Loucy (cell line): ENCODE measurements at regions not wholly inside any gene's neighbourhood (a gene's known extent, or its start where the extent isn't known, plus 50 kb on each side); places are given as distances from the start of the nearest gene placed in this dataset.

Source experiments
- EZH2phosphoT487 ChIP-seq: fragments of 200-600 bp; IDR thresholded peaks from 2 replicates; pipeline ENCODE4 v1.6.1; 2018; ENCODE audit warnings: antibody characterized with exemption, mild to moderate bottlenecking, moderate library complexity, borderline replicate concordance
- TF ChIP-seq, protein P1 (sequence below): fragments of 200-600 bp; sonication (generic); conservative IDR thresholded peaks from 2 replicates; pipeline ENCODE4 v1.5.1; 2014; ENCODE audit warnings: mild to moderate bottlenecking, antibody characterized with exemption, low read length

GRCh38 chr14:97107760-97108159, 310.6 kb downstream of the VRK1 start:
- TF ChIP-seq, protein P1, sequence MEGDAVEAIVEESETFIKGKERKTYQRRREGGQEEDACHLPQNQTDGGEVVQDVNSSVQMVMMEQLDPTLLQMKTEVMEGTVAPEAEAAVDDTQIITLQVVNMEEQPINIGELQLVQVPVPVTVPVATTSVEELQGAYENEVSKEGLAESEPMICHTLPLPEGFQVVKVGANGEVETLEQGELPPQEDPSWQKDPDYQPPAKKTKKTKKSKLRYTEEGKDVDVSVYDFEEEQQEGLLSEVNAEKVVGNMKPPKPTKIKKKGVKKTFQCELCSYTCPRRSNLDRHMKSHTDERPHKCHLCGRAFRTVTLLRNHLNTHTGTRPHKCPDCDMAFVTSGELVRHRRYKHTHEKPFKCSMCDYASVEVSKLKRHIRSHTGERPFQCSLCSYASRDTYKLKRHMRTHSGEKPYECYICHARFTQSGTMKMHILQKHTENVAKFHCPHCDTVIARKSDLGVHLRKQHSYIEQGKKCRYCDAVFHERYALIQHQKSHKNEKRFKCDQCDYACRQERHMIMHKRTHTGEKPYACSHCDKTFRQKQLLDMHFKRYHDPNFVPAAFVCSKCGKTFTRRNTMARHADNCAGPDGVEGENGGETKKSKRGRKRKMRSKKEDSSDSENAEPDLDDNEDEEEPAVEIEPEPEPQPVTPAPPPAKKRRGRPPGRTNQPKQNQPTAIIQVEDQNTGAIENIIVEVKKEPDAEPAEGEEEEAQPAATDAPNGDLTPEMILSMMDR: no peak
- no peak for TF ChIP-seq EZH2phosphoT487
